ENCODE measurements at regions not wholly inside any gene's neighbourhood (a gene's known extent, or its start where the extent isn't known, plus 50 kb on each side); places are given as distances from the start of the nearest gene placed in this dataset.
"Not testable (repeated sequence)": the region's sequence is repeated elsewhere in the genome, so short reads cannot be mapped to it uniquely, and the experiment has no call there.

DNA sequence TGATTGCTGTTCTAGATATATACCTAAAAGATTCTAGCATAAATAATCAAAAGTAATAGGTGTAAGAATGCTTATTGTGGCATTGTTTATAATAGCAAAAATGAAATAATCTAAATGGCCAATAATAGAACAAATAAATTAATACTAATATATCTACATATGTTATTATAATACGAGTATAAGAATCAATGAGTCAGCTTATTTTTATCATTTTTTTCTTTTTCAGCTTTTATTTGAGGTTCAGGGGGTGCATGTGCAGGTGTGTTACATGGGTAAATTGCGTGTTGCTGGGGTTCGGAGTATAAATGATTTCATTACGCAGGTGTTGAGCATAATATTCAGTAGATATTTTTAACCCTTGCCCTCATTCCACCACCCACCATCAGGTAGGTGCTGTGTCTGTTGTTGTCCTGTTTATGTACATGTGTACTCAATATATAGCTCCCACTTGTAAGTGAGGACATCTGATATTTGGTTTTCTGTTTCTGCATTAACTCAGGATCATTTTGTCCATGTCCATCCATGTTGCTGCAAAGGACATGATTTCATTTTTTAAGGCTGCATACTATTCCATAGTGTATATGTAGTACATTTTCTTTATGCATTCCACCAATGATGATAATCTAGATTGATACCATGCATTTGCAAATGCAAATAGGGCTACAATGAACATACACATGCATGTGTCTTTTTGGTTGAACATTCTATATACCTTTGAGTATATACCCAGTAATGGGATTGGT, 122.2 kb upstream of the GMNC start:
- no peak for DNase-seq

DNA sequence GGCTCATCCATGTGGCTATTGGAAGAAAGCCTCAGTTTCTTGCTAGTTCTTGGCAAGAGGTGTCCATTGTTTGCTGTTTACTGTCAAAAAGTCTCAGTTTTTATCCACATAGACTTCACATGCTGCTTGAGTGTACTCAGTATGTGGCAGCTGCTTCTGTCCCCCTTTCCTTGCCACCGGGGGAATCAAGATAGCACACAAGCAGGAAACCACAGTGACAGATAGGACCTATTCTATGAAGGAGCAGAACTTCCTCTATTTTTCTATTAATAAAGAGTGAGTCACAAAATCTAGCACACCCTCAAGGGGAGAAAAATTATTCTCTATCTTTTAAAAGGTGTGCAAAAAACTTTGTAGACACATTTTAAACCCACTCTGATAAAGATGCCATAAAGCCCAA, 121.4 kb upstream of the GMNC start:
- DNase-seq, result no peak

DNA sequence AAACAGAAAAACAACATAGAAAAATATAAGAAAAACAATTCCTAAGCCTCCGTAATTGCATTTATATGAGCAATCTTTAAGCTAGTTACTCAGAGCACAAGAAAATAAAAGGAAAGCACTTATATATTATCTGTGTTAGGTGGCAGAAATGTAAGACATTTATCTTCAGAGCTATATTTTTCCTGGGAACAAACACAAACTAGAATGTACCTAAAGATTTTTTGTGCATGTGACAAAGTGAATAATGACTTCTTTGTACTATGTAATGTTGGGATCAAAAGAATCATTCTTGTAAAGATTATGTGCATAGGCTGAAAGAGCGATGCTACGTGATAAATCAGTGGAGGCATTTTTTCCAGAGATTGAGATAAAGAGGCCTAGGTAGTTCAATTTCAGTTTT, 111.3 kb upstream of the GMNC start:
- no peak for DNase-seq

DNA sequence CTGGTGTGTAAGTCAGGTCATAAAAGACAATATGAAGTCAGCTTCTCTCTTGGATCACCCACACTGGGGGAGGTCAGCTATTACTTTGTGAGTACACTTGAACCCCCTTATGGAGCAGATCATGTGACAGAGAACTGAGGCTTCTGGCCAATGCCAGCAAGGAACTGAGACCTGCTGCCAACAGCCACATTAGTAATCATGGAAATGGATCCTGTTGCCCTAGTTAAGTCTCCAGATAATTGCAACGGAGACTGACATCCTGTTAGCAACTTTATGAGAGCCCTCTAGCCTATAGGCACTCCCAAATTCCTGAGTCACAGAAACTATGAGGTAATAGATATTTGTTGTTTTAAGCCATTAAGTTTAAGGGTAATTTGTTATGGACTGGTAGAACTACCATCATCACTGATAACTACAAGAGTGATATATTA, 110.4 kb upstream of the GMNC start:
- no peak for DNase-seq

DNA sequence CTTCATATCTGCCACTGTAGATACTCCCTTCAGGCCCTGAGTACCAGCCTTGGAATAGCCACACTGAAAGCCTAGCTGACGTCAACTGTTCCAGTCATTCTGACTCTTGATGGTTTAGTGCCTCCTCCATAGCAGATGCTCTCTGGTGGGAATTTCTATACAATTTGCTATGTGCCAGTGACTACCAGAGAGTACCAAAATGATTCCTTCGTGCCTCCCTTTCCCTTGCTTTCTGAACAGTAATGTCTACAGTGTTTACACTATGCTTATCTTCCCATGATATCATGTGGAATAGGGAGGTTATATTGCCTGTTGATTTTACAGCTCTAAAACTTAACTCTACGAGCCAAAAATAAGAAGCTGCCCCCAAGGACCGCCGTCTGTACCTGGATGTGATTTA, 109.7 kb upstream of the GMNC start:
- DNase-seq, result no peak

DNA sequence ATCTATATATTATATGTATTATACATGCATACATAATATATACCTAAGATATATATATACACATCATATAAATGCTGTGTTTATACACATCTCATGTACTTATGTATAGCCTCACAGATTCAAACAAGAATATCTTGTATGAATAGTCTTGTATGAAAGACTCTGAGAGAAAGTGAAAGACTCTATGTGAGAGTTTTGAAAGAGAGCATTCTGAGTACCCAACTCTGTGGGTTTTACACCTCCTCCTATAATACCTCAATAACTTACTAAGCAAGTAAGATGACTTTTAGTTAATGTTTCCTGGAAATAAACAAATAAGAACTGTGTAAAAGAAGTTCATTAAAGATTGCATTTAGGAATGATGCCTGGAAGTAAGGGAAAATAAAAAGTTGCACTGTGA, 108.1 kb upstream of the GMNC start:
- DNase-seq, result no peak

DNA sequence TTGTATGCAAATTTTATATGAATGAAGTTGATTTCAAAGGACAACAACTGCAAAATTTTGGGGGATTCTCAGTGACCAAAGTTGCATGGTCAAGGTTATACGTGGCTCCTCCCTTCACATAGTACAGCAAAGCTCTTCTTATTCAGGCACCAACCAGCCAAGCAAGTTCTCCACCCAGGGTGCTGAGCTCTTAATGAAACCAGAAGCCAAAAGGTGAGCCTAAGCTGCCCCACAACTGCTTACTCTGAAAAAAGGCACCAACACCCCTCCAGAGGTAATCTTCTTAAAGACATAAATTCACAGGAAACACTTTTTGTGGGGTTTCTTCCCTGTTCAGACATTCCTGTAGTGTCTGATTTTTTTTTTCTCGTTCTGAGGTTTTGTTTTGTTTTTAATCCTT, 106.1 kb upstream of the GMNC start:
- DNase-seq, result no peak

DNA sequence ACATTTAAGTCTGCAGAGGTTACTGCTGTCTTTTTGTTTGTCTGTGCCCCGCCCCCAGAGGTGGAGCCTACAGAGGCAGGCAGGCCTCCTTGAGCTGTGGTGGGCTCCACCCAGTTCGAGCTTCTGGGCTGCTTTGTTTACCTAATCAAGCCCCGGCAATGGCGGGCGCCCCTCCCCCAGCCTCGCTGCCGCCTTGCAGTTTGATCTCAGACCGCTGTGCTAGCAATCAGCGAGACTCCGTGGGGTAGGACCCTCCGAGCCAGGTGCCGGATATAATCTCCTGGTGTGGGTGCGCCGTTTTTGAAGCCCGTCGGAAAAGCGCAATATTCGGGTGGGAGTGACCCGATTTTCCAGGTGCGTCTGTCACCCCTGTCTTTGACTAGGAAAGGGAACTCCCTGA, 102.4 kb upstream of the GMNC start:
- DNase-seq, result not testable (repeated sequence)

DNA sequence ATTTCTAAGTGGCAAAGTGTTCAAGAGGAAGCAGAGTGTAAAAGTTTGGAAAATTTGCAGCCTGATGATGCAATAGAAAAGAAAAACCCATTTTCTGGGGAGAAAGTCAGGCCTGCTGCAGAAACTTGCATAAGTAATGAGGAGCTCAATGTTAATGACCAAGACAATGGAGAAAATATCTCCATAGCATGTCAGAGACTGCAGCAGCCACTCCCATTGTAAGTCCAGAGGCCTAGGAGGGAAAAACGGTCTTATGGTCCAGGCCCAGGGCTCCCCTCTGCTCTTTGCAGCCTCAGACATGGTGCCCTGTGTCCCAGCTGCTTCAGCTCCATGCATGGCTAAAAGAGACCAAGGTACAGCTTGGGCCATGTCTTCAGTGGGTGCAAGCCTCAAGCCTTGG, 96.6 kb upstream of the GMNC start:
- no peak for DNase-seq

DNA sequence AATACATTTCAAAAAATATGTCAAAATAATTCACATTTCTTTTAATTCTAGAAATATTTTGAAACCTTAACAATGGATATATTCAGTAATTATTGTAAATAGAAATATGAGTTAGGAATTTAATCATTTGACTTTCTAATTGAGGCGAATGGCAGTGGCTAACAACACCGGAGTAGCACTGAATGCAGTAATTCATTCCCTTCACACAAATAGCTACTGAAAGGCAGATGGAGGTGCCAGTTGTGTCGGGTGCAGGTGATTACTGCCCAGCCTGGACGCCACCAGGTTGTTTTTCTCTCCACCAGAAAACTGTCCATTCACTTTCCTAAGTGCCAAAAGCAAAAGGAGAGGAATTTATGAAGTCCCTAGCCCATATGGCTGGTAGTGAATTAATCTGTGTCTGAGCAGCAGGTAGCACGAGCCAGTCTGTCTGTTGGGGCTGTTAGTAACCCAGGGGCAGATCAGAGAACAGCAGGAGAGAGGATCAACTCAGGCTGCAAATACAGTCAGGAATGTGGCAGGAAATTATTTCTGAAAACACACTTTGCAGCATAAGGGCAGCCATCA, 79.3 kb upstream of the GMNC start:
- no peak for DNase-seq

DNA sequence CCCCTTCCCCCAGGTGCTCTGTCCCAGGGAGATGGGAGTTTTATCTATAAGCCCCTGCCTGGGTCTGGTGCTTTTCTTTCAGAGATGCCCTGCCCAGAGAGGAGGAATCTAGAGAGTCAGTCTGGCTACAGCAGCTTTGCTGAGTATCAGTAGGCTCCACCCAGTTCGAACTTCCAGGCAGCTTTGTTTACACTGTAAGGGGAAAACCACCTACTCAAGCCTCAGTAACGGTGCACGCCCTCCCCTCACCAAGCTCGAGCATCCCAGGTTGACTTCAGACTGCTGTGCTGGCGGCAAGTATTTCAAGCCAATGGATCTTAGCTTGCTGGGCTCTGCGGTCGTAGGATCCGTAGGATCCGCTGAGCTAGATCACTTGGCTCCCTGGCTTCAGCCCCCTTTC, 72.1 kb upstream of the GMNC start:
- not testable (repeated sequence) for DNase-seq

DNA sequence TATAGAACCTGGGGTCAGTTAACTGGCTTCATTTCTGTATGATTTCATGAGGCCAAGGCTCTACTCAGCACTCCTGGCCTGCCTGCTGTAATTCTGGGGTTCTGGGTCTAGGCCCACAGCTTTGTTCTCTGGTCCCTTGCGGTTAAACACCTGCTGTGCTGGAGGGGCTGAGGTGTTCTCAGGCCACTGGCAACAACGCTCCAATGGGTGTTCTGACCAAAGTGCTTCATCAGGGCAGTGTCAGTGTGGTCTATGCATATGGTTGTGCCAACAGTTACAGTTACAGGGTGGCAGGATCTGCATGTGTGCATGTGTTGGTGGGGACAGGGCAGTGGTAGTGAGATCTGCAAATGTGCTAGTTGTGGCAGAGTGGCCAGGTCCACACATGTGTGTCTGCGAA, 64.1 kb upstream of the GMNC start:
- no peak for DNase-seq

DNA sequence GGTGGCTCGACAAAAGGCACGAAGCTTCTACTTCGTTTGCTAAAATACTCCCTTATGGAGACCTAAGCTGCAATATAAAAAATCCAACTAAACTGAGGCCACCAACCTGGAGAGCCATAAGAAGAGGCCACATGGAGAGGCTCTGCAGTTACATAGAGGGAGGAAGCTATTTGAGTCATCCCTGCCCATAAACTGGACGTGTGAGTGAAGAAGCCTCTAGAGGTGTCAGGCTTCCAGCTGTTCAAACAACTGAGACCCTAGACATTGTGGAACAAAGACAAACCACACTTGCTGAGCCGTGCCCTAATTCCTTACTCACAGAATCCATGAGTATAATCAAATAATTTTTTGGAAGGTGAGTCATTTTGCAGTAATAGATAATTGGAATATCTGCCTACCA, 50.2 kb upstream of the GMNC start:
- DNase-seq, result no peak

All from dermis blood vessel endothelial cell (primary cell).